Vagina (tissue), 2 donors: ENCODE measurements at regions not wholly inside any gene's neighbourhood (a gene's known extent, or its start where the extent isn't known, plus 50 kb on each side); places are given as distances from the start of the nearest gene placed in this dataset.

Source experiments
- CTCF ChIP-seq, 3 experiments: fragments of 450-650 bp in 2 of 3; fragments of 200-600 bp in 1 of 3; sonication (generic) in 1 of 3; IDR thresholded peaks; one replicate each; pipeline ENCODE4 v1.5.1; 2017 to 2019; ENCODE audit warnings: antibody characterized with exemption in 3 of 3, mild to moderate bottlenecking in 2 of 3, moderate library complexity in 2 of 3
- POLR2A ChIP-seq, 2 donors: fragments of 450-650 bp; IDR thresholded peaks; one replicate each; pipeline ENCODE4 v1.6.1; 2017; ENCODE audit warnings: antibody characterized with exemption in 2 of 2, mild to moderate bottlenecking in 2 of 2, moderate library complexity in 2 of 2
- POLR2AphosphoS5 ChIP-seq, 2 donors: sonication (generic); formaldehyde crosslinking; IDR thresholded peaks; one replicate each; pipeline ENCODE4 v1.9.0; 2017; ENCODE audit warnings: antibody characterized with exemption in 2 of 2, mild to moderate bottlenecking in 2 of 2, low read depth in 1 of 2; ENCODE audit not compliant: insufficient read depth in 1 of 2

GRCh38 chr2:120868366-120868765 is 132.7 kb downstream of the GLI2 start:
- no peak for TF ChIP-seq POLR2A (IDR thresholded peaks at IDR 0.05)
- TF ChIP-seq CTCF (IDR thresholded peaks at IDR 0.05): no peak
- no peak for TF ChIP-seq POLR2AphosphoS5 (IDR thresholded peaks at IDR 0.05; ENCODE audit: insufficient read depth in 1 of 2, low read depth in 1 of 2)
